ENCODE measurements at regions not wholly inside any gene's neighbourhood (a gene's known extent, or its start where the extent isn't known, plus 50 kb on each side); places are given as distances from the start of the nearest gene placed in this dataset.

DNA sequence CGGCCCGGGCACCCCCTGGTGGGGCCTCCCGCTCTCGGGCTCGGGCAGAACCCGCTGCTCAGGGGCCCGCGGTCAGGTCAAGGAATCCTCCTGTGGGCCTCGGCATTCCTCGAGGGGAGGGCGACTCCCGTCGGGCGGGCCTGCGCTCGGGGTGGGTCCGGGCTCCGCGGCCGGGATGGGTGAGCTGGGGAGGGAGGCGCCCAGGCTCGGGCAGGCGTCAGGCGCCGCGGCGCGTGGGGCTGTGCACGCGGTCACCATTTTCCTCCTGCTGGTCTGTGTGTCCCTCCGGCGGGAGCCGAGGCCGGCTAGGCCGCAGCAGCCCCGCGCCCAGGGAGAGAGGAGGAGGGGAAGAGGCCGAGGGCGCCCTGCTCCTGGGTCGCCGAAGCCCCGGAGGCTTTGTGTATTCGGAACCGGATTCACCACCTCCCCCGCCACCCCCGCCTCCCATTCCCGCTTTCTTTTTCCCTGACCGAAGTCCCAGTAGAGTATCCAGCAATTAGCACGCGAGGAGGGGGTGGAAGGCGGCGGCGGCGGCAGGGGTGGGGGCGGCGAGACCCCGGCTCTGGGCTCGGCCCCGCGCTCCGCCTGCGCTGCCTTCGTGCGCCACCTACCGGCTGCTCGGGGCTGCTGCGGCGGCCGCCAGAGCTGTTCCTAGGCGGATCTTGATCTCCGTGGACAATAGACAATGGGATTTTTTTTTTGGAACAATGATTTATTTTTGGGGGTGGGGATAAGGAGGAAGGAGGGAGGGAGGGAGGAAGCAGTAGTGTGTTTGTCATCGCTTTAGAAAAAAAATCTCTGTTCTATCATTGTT, 99.0 kb upstream of the MAML3 start:
- DNase-seq (ENCODE audit: missing footprints) (peak; percentile 88), ATAC-seq (peak; percentile 86)
- intact Hi-C loops (cut with DNase I) = loop anchor here (1.0 to 5.0 kb wide), 8 partner anchors 99 to 596 kb away; partner anchors contain the start of gene MAML3

DNA sequence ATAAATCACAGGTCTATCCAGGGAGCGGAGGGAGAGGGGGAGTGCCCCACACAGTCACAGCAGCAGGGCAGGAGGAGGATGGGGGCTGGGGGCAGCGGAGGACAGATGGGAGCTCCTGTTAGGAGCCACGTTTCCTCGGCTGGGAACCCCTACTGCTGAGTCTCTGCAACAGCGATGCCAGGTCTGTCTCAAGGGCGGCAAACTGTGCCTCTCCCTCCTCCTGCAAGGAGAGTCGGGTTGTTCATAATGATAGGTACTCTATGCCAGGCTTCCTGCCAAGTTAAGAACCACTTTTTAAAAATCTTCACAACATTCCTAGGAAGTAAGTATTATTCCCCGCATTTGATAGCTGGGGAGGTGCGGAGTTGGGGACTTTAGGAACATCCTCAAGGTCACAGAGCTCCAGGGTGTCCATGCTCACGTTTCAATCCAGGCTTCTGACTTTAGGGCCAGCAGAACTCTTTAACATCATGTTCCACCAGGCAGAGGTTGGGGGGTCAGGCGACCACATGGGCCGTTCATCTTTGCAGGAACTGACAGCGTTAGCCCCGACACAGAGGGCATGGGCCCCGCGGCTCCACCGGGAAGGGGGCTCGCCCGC, 98.3 kb upstream of the MAML3 start:
- DNase-seq (ENCODE audit: missing footprints) = no peak

DNA sequence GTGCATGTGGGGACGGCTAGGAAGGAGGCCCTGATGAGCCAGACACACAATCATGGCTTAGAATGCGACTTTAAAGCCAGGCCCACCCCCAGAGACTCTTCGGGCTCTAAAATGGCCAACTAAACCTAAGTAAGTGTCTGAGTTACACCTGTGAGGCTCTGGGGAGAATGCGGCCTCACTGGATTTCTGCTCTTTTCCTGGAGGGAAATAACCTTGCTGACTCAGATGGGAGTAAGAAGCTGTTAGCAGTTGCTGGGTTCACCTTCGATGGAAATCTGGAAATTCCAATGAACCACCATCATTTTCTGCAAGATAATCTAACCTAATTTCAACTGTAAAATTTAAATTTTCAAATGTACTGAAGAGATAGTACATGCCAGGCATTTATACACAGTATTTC, 97.6 kb upstream of the MAML3 start:
- ATAC-seq = no peak
- no peak for DNase-seq (ENCODE audit: missing footprints)
- intact Hi-C loops (cut with DNase I) = loop anchor here (5.0 kb wide), 1 partner anchor 434 kb away; no protein-coding TSS in a partner anchor

More for the DNA sequence above, 98.3 kb upstream of the MAML3 start:
- intact Hi-C loops (cut with DNase I) = loop anchor here (2.0 to 5.0 kb wide), 6 partner anchors 101 to 595 kb away; no protein-coding TSS in a partner anchor
- ATAC-seq = peak; percentile 48

DNA sequence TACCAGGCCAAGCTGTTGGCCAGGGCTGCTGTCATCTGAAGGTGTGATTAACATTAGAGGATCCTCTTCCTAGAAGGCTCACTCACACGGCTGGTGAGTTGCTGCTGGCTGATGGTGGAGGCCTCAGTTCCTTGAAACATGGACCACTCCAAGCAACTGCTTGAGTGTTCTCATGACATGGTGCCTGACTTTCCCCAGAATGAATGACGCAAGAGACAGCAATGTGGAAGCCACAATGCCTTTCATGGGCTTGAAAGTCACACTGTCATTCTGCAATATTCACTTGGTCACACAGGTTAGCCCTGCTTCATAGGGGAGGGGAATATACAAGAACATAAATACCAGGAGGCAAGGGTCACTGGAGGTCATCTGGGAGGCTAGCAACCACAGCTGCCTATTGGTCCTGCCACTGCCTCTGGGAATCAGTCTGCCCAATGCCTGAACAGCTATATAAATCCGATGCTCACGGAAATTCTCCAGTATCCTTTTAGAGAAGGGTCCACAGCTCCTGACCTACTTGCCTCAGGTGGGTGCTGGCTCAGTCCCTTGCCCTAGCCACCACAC, 97.1 kb upstream of the MAML3 start:
- ATAC-seq (no peak), DNase-seq (ENCODE audit: missing footprints) (no peak)
- intact Hi-C loops (cut with DNase I) = loop anchor here (5.0 kb wide), 1 partner anchor 434 kb away; no protein-coding TSS in a partner anchor

DNA sequence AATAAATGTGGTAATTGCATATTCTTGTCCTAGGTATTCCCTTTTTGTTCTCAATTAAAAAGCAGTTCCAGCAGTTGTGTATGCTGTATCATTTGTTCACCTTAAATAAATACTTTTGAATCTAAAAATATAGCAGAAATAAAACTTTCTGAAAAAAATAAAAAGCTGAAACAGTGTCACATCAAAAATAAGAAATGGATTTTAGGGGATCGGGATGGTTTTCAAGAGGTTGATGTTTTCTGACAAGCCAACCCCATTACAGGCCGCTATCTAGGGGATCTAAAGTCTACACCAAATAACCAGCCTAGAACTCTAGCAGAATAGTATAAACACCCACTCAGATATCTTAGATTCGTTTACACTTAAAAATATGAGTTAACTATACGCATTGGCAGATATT, 95.4 kb upstream of the MAML3 start:
- DNase-seq (ENCODE audit: missing footprints) (no peak), ATAC-seq (no peak)
- intact Hi-C loops (cut with DNase I) = no loop called here

DNA sequence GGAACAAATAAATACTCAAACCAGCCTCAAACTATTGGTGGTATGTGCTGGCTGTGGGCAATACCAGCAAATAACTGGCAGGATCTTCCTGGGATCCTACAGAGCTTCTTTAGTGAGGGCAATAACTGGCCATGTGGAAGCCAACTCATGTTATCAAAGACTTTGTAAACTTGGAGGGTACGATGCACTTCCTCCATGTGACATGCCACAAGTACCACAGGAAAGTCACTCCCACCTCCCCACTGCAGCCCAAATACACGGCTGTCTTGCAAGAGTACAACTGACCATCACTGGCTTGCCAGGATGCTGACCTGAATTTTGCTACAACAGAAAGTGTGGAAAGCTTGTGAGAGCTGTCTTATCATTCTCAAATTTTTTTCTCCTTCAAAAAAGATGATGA, 93.3 kb upstream of the MAML3 start:
- intact Hi-C loops (cut with DNase I) = no loop called here
- no peak for DNase-seq (ENCODE audit: missing footprints)

DNA sequence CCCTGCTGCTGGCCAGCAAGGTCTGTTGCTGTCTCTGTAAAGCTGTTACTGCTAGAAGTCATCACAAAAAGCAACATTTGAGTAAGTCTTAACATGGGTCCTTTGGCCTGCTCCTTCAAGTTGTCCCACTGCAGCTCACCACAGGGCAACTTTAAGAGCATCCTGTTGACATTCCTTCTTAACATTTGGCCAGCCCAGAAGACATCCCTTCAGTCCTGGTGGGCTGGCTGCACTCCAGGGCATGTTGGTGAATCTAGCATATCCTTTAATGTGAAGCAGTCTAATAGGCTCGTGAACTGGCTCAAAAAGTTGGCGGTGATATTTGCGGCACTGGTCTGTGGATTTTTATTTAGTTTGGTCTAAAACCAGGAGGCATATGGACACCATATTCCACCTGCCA, 92.2 kb upstream of the MAML3 start:
- intact Hi-C loops (cut with DNase I) = no loop called here
- no peak for ATAC-seq
- DNase-seq (ENCODE audit: missing footprints) = no peak

More for the DNA sequence above, 93.3 kb upstream of the MAML3 start:
- ATAC-seq = no peak

DNA sequence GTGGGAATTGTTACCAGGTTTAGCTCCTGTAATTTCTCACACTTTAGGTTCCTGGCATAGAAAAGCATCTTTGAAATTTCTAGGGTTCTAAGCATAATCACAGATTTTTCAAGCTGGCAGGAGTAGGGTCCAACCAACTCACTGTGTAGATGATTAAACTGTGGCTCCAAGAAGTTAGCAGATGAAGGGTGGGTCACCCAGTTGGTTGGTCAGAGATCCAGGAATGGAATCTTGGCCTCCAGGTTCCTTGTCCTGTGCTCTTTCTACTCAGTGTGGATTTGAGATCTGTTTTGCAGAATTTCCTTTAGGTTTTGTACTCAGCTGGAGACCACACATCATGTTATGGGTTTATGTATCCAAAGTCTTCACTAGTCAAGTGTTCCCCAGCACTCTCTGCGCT, 90.3 kb upstream of the MAML3 start:
- intact Hi-C loops (cut with DNase I) = no loop called here
- no peak for DNase-seq (ENCODE audit: missing footprints)
- no peak for ATAC-seq

DNA sequence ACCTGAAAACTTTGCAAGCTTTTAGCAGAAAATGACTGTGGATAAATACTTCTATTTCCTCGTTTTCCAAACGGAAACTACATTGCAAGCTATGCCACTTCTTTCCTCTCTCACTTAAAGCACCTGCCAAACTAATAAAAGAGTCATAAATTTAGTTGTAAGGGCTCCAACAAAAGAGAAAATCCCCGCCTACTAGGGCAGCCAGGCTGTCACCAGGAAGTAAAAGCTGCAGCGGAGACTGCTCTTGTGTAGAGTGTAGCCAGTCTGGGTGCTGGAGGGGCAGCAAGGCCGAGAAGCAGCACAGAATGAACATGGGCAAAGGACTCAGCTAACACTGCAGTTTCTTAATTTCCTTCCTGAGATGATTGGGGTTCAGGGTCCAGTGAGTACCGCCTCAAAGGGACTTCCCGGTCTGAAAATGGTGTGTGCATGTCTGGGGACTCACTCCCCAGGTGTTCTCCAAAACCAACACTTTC, 89.3 kb upstream of the MAML3 start:
- DNase-seq (ENCODE audit: missing footprints) (no peak), ATAC-seq (no peak)
- intact Hi-C loops (cut with DNase I) = no loop called here

DNA sequence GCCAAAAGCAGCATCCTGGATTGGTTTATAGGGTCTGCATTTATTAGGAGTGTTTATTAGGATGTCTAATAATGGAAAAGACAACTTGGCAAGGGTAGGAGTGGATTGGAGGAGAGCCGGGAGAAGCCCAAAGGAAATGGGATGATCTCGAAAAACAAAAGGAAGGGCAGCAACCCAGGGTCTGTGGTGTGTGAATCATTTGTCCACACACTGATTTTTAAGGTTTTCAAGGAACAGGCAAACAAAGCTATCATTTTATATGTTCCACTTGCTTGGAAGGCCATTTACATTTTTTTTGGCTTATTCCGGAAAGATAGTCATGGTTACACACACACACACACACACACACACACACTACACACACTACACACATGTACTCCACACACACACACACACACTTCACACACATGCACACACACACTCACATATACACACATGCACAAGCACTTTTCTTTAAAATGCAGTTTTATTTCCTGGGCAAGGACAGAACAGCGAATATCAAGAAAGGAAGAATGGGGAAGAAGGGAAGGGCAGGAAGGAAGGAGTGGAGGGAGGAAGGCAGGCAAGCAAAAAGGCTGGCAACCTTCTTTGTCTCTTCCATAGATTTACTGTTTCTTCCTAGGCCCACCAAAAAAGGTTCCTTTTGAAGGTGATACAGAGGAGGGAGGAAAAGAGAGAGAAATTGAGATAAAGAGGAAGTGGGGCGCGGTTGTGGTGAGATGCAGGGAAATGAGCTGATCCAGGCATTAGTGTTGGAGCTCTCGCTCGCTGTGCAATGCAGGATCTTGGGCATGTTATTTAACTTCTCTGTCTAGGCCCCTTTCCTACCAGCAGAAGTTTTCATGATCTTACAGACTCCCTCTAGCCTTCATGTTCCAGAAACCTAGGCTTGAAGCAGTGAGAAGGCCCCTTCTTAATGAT, 88.6 kb upstream of the MAML3 start:
- ATAC-seq = no peak
- DNase-seq (ENCODE audit: missing footprints) = no peak
- intact Hi-C loops (cut with DNase I) = no loop called here

DNA sequence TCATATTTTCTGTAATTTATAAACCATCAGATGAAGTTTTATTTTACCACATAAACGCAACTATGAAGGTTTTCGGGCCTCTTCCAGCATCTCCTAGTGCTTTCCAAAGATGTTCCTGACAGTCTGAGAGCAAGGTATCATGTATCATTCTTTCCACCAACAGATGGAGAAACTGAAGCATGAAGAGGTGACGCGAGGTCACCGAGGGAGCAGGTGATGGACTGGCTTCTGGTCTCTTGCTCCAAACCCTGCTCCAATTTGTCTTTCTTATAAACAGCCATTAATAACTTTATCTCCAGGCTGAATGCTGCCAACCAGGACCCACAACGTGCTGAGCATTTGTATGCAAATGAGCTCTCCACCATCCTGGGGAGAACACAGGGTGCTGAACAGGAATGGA, 86.3 kb upstream of the MAML3 start:
- DNase-seq (ENCODE audit: missing footprints) (no peak), ATAC-seq (no peak)
- intact Hi-C loops (cut with DNase I) = no loop called here

DNA sequence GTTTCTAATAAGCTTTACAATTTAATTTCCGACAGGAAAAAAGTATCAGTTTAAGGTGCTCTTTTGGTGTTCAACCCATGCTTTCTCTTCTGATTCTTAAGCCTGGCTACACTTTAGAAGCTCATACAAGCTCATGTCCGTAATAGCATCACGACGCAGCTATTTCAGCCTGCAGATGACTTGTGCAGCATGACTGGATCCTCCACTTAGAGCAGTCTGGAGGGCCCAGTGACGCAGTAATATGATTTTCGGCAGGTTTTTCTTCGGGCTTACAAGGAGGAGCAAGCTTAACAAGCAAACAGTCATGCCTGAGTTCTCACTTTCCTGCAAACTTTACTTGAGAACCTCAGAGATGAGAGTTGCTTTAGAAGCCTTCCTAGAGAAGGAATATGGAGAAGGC, 85.3 kb upstream of the MAML3 start:
- DNase-seq (ENCODE audit: missing footprints) (no peak), ATAC-seq (no peak)
- intact Hi-C loops (cut with DNase I) = loop anchor here (2.0 kb wide), 1 partner anchor 89 kb away; no protein-coding TSS in a partner anchor

DNA sequence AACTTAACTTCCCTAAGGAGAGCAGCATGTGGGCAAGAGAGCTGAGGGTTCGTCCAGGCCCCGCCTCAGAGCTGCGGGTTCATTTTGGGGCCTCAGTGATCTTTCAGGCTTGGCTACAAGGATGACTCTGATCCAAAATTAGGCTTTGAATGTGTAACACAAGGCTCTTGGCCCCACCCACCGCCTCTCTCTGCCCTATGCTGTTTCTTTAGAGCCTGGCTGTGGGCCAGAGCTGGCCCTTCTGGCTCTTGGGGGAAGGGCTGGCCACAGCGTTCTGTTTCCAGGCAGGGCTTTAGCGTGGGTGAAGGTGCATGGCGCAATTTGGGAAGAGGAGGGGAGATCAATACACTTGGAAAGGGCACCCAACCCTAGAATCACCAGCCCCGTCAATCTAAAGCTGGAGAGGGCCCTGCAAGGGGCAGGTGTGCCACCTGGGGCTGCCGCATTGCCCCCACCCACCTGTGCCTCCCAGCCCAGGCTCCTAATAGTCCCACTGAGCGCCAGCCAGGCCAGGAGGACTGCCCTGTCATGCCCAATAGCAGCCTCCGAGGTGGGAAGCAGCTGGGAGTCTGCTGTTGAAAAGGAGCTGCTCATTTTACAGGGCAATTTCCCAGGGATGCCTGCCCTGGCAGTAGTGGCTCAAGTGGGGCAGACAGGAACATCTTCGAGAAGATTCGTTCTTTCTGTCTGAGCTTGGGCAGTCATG, 84.5 kb upstream of the MAML3 start:
- ATAC-seq (peak; percentile 92), DNase-seq (ENCODE audit: missing footprints) (peak; percentile 96)
- intact Hi-C loops (cut with DNase I) = loop anchor here (2.0 kb wide), 1 partner anchor 88 kb away; no protein-coding TSS in a partner anchor

DNA sequence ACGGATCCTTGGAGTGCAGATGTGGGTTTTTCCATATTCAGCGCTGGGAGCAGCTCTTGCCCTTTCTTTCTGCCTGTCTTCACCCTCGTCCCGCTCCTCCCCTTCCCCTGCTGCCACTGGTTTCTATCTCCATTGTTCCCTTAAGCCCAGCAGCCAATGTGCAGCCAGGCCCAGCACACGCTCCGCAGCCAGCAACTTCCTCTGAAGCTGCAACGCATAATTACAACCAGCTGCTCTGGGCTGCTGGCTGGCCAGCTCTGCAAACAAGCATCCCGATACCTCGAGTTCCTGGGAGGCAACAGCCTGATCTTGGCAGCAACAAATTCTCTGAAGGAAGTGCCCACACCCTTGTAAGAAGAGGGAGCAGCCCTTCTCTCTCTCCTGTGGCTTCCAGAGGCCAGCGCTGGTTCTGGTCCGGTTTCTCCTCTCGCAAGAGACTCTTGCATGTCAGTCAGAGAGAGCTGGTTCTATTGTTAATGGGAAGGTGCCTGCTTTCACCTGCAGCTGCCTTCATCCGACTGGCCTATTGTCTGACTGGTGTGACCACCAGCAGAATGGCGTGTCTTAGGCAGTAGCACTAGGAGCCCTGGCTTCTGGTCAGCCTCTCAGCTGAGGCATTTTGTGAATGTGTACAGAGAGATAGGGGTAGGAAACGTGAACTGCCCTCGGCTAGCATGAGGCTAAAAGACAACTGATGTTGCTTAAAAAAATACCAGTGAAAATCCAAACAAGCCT, 83.8 kb upstream of the MAML3 start:
- DNase-seq (ENCODE audit: missing footprints) = peak; percentile 91
- intact Hi-C loops (cut with DNase I) = loop anchor here (2.0 kb wide), 1 partner anchor 87 kb away; no protein-coding TSS in a partner anchor
- peak; percentile 89 for ATAC-seq

DNA sequence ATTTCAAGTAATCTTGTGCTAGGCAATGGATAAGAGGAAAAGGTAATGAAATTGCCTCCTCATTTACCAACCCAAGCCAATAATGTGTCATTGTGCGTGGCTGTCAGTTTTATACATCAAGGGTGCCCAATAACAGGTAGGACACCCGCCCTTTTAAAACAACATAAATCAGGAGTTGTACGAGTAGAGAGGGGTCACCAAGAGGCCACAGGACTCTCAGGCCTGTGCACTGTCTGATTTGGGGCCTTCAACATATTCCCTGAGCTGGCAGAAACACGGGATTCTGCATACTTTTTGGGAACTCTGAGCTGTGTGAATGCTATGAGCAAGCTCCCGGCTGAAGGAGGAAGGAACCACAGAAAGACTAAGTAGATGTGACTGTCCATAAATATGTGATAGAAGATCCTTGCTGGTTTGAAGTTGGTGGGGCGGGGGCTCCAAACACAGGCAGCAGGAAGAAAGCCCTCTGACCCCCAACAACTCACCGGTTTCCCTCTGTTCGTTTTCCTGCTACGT, 82.7 kb upstream of the MAML3 start:
- no peak for DNase-seq (ENCODE audit: missing footprints)
- ATAC-seq = no peak
- intact Hi-C loops (cut with DNase I) = no loop called here

DNA sequence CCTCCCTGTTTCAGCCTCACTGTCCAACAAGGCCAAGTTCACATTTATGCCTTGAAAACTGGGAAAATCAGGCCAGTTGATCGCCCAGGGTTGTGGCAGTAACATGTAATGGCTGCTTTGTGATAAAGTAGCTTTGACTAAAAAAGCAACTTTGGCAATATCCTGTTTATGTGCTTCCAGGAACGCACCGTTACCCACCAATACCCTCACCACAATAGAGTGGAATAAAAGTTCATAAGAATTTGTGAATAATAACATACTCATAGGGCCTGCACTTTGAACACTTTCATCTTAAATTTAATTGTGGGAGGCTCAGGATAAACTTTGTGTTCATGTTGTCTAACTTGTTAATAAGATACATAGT, 80.7 kb upstream of the MAML3 start:
- ATAC-seq (no peak), DNase-seq (ENCODE audit: missing footprints) (no peak)
- intact Hi-C loops (cut with DNase I) = no loop called here

Measured in Right ventricle myocardium inferior (tissue), 1 donor.